Ishikawa (cell line): ENCODE measurements at regions not wholly inside any gene's neighbourhood (a gene's known extent, or its start where the extent isn't known, plus 50 kb on each side); places are given as distances from the start of the nearest gene placed in this dataset.

ENCODE experiments used
- CEBPB ChIP-seq: IDR thresholded peaks from 2 replicates; pipeline ENCODE4 v1.6.1; 2012
- CREB1 ChIP-seq: IDR thresholded peaks from 2 replicates; pipeline ENCODE4 v1.6.1; 2012; ENCODE audit warnings: low read depth
- EP300 ChIP-seq: IDR thresholded peaks from 2 replicates; pipeline ENCODE4 v1.6.1; 2012; ENCODE audit warnings: borderline replicate concordance
- FOXM1 ChIP-seq: IDR thresholded peaks from 2 replicates; pipeline ENCODE4 v1.6.1; 2012; ENCODE audit warnings: low read depth, borderline replicate concordance
- NFIC ChIP-seq: IDR thresholded peaks from 2 replicates; pipeline ENCODE4 v1.6.1; 2012
- RAD21 ChIP-seq: IDR thresholded peaks from 2 replicates; pipeline ENCODE4 v1.6.1; 2012; ENCODE audit warnings: low read depth
- TAF1 ChIP-seq: IDR thresholded peaks from 2 replicates; pipeline ENCODE4 v1.6.1; 2012; ENCODE audit warnings: low read depth, mild to moderate bottlenecking
- TCF12 ChIP-seq: IDR thresholded peaks from 2 replicates; pipeline ENCODE4 v1.6.1; 2012; ENCODE audit warnings: low read depth
- TEAD4 ChIP-seq: IDR thresholded peaks from 2 replicates; pipeline ENCODE4 v1.6.1; 2012
- YY1 ChIP-seq: IDR thresholded peaks from 2 replicates; pipeline ENCODE4 v1.6.1; 2012; ENCODE audit warnings: low read depth
- ZBTB7A ChIP-seq: IDR thresholded peaks from 2 replicates; pipeline ENCODE4 v1.6.1; 2012; ENCODE audit warnings: low read depth
- TF ChIP-seq, protein P1 (sequence below): IDR thresholded peaks from 2 replicates; pipeline ENCODE4 v1.6.1; 2012
- TF ChIP-seq, protein P2 (sequence below): IDR thresholded peaks from 2 replicates; pipeline ENCODE4 v1.6.1; 2012; ENCODE audit warnings: low read depth, mild to moderate bottlenecking
- TF ChIP-seq, protein P3 (sequence below): IDR thresholded peaks from 2 replicates; pipeline ENCODE4 v1.6.1; 2012

DNA sequence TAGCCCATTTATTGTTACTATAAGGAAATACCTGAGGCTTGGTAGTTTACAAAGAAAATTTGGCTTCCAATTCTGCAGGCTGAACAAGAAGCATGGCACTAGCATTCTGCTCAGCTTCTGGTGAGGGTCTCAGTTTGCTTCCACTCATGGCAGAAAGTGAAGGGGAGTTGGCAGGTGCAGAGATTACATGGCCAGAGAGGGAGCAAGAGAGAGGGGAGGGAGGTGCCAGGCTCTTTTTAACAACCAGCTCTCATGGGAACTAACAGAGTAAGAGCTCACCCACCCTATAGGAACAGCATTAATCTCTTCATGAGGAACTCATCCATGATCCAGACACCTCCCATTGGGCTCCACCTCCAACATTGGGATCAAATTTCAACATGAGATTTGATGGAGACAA is 437.9 kb downstream of the CHL1 start:
- TF ChIP-seq YY1 (no peak), NFIC (no peak), TAF1 (no peak), TCF12 (no peak), CEBPB (no peak), EP300 (no peak), RAD21 (no peak), CREB1 (no peak), FOXM1 (no peak), ZBTB7A (no peak), TEAD4 (no peak)
- TF ChIP-seq, protein P1, sequence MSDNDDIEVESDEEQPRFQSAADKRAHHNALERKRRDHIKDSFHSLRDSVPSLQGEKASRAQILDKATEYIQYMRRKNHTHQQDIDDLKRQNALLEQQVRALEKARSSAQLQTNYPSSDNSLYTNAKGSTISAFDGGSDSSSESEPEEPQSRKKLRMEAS = no peak
- TF ChIP-seq, protein P2, sequence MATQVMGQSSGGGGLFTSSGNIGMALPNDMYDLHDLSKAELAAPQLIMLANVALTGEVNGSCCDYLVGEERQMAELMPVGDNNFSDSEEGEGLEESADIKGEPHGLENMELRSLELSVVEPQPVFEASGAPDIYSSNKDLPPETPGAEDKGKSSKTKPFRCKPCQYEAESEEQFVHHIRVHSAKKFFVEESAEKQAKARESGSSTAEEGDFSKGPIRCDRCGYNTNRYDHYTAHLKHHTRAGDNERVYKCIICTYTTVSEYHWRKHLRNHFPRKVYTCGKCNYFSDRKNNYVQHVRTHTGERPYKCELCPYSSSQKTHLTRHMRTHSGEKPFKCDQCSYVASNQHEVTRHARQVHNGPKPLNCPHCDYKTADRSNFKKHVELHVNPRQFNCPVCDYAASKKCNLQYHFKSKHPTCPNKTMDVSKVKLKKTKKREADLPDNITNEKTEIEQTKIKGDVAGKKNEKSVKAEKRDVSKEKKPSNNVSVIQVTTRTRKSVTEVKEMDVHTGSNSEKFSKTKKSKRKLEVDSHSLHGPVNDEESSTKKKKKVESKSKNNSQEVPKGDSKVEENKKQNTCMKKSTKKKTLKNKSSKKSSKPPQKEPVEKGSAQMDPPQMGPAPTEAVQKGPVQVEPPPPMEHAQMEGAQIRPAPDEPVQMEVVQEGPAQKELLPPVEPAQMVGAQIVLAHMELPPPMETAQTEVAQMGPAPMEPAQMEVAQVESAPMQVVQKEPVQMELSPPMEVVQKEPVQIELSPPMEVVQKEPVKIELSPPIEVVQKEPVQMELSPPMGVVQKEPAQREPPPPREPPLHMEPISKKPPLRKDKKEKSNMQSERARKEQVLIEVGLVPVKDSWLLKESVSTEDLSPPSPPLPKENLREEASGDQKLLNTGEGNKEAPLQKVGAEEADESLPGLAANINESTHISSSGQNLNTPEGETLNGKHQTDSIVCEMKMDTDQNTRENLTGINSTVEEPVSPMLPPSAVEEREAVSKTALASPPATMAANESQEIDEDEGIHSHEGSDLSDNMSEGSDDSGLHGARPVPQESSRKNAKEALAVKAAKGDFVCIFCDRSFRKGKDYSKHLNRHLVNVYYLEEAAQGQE = no peak
- TF ChIP-seq, protein P3, sequence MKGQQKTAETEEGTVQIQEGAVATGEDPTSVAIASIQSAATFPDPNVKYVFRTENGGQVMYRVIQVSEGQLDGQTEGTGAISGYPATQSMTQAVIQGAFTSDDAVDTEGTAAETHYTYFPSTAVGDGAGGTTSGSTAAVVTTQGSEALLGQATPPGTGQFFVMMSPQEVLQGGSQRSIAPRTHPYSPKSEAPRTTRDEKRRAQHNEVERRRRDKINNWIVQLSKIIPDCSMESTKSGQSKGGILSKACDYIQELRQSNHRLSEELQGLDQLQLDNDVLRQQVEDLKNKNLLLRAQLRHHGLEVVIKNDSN = no peak
